ENCODE measurements at regions not wholly inside any gene's neighbourhood (a gene's known extent, or its start where the extent isn't known, plus 50 kb on each side); places are given as distances from the start of the nearest gene placed in this dataset.

DNA sequence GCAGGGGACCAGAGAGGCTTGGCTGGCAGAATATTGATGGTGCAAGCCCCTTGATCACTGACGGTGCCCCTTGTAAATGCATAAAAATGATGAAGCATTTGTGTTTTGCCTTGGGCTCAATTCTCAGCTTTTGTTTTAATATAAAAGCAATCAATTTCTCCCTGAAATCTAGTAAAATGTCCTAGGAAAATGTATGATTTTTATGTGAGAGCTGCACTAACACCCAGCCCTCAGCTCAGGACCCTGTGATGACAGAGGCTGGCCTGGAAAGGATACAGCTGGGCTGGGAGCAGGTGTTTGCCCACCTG, 84.7 kb upstream of the PHACTR3 start:
- TF ChIP-seq, protein P1, sequence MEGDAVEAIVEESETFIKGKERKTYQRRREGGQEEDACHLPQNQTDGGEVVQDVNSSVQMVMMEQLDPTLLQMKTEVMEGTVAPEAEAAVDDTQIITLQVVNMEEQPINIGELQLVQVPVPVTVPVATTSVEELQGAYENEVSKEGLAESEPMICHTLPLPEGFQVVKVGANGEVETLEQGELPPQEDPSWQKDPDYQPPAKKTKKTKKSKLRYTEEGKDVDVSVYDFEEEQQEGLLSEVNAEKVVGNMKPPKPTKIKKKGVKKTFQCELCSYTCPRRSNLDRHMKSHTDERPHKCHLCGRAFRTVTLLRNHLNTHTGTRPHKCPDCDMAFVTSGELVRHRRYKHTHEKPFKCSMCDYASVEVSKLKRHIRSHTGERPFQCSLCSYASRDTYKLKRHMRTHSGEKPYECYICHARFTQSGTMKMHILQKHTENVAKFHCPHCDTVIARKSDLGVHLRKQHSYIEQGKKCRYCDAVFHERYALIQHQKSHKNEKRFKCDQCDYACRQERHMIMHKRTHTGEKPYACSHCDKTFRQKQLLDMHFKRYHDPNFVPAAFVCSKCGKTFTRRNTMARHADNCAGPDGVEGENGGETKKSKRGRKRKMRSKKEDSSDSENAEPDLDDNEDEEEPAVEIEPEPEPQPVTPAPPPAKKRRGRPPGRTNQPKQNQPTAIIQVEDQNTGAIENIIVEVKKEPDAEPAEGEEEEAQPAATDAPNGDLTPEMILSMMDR (IDR thresholded peaks at IDR 0.05) = no peak
- TF ChIP-seq POLR2A (IDR thresholded peaks at IDR 0.05) = no peak

Measured in Peyer's patch (tissue), 4 donors.